Stimulated activated CD8-positive, alpha-beta memory T cell treated with anti-CD3 and anti-CD28 coated beads, Interleukin-4, amount 100 ng/mL, for 24 hours (primary cell): ENCODE measurements at regions not wholly inside any gene's neighbourhood (a gene's known extent, or its start where the extent isn't known, plus 50 kb on each side); places are given as distances from the start of the nearest gene placed in this dataset.
"Not testable (repeated sequence)": the region's sequence is repeated elsewhere in the genome, so short reads cannot be mapped to it uniquely, and the experiment has no call there.

Experiments
- DNase-seq: peaks from one replicate; pipeline ENCODE4 v3.0.0-alpha.2; 2020; ENCODE audit warnings: low read depth

DNA sequence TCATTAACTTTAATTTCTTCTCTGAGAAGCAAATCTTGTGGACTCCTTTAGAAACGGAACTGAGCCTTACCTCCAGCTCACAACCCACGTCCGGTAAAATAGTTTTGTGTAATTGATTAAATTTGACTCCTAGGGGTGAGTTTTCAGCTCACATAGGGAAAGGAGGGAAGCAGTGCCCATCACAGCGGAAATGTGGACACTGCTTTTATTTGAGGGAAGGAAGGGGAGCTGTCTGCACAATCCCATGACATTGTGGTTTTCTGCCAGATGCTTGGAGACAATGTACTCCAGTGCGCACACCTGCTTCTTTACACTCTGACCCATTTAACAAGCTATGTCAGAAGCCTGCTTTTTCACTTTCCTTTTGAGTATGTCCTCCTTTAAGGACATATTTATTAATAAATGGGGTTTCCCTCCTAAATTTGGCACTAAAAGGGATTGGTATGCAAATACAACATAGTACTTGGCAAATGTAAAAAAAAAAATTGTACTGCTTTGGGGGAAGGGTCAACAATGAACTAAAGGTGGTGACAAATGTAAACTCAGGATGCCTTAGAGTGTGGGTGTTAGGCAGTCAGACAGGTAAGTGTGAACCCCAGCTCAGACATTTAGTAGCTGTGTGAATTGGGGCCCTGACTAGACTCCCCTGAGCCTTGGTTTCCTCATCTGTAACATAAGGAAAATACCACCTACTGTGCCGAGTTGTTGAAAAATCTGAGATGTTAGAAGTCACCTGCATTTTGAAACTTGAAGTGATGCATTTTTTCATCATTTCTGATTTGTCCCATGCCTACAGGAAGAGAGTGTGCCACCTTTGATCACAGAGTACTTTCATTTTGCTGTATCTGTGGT, 90.2 kb upstream of the KLF6 start:
- no peak for DNase-seq

DNA sequence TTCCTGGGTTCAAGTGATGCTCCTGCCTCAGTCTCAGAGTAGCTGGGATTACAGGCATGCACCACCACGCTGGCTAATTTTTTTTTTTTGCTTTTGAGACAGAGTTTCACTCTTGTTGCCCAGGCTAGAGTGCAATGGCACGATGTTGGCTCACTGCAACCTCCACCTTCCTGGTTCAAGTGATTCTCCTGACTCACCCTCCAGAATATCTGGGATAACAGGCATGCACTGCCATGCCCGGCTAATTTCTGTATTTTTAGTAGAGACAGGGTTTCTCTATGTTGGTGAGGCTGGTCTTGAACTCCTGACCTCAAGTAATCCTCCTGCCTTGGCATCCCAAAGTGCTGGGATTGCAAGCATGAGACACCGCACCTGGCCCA, 89.6 kb upstream of the KLF6 start:
- not testable (repeated sequence) for DNase-seq

DNA sequence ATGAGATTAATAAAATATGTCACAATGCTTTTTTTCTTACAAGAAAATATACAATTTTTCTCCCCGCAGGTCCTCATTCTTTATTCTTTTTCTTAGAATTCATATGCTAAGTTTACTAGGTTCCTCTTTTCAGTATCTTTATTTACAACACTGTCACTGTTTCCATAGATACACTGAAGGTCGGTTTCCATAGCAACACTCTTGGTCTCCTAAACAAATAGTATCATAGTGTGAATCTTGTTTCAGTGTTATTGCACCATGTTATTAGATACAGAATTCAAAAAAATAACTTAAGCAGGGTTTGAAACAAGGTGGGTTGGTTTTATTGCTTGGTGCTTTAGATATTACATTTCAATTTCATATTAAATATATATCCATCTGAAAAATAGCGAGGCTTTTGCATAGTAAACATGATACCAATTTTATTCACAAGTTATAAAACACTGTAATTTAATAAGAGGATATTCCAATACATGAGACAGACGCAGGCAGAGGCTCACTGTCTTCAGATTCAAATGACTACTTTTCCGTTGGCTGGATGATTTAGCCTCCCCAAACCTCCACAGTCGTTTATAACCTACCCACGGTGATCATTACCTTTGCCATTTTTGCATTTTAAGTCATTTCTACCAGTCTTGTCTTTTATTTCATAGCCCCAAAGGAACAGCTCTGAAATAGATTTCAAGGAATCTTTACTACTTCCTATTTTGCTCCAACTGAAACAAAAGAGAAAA, 88.9 kb upstream of the KLF6 start:
- no peak for DNase-seq

DNA sequence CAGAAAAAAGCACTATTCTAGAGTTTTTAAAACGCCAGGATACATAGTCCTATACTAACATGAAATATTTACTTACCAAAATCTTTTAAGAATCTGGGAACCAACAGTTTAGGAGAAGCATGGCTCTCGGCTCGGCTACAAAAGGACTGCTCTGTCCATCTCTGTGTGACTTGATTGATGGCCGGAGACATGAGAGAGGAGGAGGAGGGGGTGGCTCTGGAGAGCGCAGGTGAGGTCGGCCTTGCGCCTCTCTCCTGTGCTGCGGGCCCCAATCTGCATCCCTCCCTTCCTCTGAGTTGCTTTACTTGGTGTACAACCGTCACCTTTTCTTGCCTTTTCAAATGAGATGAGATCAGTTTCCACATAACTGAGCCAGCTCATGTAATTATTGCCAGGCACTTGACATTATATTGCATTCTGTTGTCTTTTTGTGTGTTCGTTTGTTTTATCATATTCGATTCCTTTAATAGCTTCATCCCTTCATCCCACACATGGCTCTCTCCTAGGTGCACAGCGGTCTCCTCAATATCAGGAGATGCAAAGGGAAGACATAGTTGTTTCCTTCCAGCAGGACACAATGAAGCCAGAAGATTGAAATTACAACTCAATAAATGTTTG, 87.8 kb upstream of the KLF6 start:
- no peak for DNase-seq

DNA sequence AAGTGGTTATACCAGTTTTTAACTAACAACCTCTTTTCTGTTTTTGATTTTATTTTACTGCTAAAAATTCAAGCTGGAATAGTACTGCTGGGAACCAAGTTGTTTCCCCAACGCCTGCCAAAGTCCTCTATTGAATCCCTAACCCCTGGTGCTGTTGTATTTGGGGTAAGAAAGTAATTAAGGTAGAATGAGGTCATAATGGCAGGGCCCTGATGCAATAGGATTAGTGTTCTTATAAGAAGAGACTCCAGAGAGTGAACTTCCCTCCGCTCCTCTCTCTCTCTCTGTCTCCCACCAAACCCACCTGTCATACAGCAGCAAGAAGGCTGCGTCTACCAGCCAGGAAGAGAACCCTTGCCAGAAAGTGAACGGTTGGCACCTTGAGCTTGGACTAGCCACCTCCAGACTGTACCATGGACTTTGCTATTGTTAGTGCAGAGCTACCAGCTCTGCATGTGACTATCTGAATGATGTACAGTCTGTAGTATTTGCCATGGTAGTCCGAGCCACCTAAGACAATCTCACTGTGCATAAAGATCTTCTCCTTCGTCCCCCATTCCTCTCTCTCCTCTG, 86.5 kb upstream of the KLF6 start:
- no peak for DNase-seq

DNA sequence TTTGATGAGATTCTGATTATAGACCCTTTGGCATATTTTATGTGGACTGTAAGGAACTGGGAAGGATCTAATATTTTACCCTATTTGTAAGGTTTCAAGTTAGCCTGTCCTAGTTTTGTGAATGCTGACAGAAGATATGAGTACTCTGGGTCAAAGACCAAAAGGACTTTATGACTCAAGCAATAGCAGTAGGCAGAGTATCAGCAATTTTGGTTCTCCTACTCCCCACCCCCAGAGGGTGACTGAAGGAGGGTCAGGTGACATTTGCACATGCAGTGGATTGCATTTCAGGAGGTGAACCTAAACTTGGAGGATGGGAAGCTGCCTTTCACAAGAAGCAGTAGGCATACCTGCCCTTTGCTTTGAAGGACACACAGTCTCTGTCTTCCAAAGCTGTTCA, 84.0 kb upstream of the KLF6 start:
- DNase-seq = no peak

DNA sequence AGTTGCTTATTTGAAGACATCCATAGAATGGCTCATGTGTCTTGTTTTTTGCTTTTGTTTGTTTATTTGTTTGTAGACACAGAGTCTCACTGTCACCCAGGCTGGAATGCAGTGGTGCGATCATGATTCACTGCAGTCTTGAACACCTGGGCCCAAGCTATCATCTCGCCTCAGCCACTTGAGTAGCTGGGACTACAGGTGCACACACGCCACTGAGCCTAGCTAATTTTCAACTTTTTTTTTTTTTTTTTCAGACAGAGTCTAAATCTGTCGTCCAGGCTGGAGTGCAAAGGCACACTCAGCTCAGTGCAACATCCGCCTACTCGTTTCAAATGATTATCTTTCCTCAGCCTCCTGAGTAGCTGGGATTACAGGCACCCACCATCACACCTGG, 83.3 kb upstream of the KLF6 start:
- no peak for DNase-seq

DNA sequence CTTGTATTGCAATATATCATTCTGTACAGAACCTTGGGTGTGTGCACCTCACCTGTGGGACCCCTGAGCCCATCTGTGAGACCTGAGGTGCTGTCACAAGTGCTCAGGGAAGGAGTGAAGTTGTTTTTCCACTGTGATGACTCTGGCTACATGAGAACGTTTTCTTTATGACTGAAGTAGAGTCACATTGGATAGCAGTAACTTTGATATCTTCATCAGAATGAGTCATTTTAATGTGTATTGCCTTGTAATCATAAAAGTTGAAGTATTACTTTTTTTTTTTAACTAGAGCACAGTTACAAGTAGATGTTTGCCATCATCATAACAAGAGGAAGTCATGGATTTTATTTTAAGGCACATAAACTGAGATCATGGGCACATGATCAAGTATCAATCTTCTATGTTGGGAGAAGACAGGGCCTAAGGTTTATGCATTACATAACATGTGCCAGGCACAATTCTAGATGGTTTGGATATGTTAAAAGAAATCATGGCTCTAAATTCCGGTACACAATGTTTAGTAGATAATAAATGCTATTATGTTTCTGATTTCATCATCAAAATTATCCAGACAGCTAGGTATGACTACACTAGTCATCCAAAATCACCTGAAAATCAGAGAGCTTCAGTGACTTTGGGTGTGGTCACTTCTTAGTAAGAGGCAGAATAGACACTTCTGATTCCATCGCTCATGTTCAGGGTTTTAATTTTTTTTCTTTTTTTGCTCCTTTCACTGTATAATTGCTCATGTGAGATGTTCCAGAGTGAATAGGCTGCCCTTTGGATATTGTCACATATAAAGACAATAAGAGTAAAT, 82.7 kb upstream of the KLF6 start:
- no peak for DNase-seq

DNA sequence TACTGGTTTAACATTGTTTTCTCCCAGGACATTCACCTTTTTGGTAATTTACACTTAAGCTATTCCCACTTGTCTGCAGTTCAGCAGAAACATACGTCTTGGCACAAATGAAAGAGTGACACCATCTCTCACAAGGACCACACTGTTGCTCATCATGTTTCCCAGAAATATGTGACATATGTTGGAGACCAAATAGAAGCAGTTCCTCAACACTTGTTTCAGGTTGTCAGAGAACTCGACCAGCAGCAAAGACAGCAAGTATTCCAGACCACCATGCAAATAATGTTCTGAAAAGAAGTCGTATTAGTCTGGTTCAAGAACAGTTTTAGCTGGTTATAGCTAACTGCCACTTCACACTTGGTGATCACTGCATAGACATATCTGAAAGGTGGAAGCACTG, 81.3 kb upstream of the KLF6 start:
- DNase-seq = no peak

DNA sequence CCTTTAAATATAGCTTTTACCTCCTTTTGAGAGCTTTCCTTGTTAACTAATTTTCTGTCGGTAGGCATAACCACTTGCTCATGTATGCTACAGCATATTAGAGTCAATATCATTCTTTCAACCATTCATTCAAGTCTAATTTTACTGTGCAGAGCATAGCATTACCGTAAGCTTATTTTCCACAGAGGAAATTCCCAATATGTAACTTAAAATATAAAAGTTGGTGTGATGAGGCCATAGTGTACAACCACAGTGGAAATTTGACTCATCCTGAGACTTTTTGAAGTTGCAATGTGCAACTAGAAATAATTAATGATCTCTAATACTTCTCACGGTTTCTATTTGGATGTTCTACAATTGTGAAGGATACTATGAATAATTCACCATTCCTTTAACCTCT, 80.6 kb upstream of the KLF6 start:
- no peak for DNase-seq

DNA sequence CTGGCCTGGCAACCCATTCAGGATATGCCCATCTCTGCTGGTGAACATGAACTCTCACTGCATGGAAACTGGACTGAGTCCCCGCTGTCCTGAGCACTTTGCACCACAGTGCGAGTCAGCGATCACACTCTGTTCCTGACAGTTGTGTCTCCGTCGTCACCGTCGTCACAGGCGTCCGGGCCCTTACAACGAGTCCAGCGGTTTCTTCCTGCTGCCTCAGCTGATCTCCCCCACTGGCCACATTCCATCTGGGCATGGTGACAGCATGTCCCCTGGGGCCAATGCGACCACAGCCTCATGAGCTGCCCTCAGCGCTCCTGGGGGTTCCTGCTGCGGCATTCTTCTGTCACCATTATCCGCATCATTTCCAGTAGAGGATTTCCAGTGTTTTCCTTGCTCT, 76.8 kb upstream of the KLF6 start:
- no peak for DNase-seq

DNA sequence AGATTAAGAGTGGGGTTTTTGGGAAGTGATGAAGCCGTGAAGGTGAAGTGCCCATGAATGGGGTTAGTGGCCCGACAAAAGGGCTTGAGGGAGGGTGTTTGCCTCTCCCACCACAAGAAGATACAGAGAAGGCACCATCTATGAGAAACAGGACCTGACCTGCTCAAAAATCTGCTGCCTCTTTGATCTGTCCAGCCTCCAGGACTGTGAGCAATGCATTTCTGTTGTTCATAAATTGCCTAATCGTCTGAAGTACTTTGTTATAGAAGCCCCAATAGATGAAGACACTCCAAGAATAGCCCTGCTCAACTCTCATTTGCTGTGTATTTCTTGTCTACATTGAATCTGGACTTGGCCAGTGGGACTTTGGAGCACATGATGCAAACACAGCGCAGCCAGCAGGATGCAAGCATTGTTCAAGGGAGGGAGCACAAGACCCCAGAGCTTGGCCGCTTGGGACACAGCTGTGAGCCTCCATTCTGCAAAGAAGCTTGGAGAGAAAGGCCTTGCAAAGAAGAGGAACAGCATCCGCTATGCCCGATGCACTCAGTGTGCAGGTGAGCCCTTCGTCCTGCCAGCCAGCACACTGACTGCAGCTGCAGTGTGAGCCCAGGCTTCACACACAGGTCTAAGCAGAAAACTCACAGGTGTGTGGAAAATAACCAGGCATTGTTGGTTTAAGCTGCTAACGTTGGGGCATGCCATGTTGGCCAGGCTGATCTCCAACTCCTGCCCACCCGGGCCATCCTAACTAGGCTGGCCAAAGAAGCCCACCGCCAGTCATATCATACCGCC, 73.2 kb upstream of the KLF6 start:
- DNase-seq = no peak

DNA sequence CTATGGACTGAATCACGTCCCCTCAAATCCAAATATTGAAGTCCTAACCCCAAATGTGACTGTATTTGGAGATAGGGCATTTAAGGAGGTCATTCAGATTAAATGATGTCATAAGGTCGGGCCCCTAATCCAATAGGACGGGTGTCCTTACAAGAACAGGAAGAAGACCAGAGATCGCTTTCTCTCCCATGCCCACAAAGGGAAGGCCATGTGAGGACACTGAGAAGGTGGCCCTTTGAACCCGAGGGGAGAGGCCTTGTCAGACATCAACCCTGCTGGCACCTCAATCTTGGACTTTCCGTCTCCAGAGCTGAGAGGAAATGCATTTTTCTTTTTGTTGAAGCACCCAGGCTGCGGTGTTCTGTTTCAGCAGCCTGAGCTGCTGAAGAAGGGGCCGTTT, 72.3 kb upstream of the KLF6 start:
- DNase-seq = no peak

DNA sequence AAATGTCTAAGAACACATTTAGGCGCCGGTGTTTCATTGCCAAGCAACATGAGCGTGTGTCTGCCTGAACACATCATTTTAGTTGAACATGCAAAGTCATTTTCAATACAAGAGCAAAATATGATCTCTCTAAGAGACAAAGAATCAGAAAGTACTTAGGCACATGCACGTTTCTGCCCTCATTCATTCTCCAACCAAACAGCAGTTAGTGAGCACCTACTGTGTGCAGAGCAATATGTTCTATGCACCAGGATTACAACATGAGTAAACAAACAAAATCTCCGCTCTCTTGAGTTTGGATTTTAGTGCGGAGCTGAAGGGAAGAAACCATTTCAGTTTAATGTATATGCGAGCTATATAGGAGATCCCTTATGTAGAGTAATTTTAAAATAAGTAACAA, 71.6 kb upstream of the KLF6 start:
- DNase-seq = no peak

DNA sequence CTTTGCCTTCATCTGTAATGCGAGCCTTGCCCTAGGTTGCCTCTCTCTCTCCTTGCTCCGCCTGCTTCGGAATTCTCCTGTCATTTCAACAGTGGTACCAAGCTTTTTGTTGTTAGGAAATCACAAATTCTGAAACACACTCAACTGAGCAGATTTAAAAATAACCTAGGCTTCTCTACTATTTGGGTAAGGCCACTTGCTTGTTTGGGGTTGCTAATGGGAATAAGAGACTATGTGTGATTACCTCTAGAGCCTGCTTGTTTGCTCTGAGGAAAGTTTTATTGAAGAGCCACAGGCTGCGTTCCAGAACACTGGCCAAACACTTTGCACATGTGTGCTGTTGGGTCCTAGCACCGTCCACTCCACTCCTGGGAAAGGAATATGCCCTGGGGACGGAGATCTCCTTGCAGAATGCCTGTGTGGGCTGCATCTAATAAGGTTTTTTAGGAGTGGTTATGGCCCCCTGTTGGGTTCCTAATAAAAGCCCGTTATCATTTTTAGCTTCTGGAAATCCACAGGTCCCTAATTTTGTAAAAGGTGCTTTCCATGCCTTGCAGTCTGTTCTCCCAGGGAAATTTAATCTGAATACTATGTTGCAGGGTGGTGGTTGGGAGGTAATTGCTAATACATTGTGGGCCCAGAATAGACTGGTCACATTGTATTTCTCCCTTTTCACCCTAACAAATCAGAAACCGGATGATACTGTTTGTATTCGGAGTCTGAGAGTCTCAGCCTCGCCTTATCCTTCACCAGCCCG, 68.7 kb upstream of the KLF6 start:
- no peak for DNase-seq

DNA sequence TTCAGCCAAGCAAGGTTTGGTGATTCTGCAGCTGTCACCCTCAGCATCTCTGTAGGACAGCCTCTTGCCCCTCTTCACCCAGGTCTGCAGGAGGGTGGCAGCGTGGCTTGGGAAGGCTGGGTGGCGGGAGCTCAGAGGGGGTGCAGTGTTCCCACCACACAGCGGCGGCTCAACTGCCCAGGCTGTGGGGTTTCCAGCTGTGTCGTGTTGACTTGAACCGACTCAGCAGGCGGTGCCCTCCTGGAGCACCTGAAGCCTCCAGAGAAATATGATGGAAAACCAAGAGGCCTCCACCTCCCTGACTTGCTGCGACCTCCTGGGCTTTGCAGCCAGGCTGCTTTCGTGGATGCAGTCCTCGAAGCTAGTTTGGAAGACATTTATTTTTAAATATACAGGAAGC, 68.0 kb upstream of the KLF6 start:
- DNase-seq = no peak

DNA sequence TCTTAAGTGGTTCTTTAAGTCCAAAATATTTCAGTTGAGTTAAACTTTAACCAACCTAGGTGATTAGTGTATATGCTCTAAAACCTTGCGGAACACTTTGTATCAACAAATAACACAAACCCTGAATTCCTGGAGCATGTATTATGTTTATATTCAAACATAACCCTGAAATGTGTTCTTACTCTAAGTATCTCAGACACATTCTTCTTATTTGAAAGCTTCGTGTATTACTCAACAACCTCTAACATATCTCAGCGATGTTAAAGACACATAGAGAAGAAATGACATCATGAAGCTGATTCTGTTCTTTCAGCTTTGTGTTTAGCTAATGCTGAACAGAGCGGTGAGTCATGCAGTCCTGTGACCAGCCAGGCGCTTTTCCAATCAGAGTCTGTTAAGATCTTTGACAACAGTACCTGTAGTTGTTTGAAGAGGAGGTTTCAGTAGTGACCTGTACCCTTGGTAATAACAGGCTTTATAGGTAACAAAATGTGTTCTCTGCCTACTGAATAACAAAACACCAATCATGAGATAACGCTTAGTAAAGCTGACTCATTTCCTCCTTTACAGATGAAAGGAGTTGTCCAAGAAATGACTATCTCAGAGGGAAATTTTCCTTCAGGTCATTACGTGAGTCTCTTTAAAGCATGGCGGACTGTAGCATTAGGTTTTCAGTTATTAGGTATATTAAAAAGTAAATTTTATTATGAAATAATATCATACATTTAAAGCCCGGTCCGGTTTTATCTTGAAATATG, 67.3 kb upstream of the KLF6 start:
- DNase-seq = no peak

DNA sequence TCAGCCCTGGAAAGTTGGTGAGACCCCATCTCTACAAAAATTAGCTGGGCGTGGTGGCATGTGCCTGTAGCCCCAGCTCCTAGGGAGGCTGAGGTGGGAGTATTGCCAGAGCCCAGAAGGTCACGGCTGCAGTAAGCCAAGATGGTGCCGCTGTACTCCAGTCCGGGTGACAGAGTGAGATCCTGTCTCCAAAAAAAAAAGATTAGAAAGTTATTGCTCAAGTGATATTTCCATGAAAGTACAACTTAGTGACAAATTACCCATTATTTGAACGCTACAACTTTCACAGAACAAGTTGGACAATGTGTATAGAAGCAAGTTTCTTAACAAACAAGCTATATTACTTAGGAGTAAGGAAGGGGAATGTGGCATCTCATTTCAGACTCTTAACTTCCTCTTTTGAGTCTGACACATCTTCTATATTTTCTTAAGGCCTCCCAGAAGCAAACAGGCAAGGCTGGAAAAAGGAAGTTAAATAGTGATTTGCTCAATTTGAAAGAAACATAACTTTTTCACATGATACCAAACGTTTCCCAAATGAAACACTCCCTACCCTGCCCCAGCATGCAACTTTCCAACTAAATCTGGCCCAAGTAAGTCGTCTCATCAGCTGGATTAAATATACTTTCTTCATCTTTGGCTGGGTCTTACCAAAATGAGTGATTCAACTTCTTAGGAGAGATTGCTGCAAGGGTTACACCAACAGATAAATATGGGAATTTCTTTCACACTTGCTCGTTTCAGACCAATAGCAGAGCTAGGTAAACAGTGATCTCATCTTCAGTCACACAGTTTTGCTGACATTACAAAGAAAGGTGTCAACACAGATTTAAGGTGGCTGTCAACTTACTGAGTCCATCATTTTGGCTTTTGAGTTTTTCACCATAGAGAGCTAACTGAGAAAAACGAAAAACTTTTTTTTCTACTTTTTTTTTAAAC, 66.3 kb upstream of the KLF6 start:
- DNase-seq = no peak
